Ovary (tissue), 7 donors: ENCODE measurements at regions not wholly inside any gene's neighbourhood (a gene's known extent, or its start where the extent isn't known, plus 50 kb on each side); places are given as distances from the start of the nearest gene placed in this dataset.

Source experiments
- DNase-seq, 5 donors: peaks; one replicate each; pipeline ENCODE4 v3.0.0-alpha.2; 2019 to 2020
- H3K27ac ChIP-seq, 2 donors: fragments of 200-600 bp; one replicate each; pipeline versions ENCODE4 v1.5.1 to v1.8.0; 2019 to 2022
- H3K27me3 ChIP-seq: fragments of 200-600 bp; one replicate; pipeline ENCODE4 v1.8.0; 2022
- H3K36me3 ChIP-seq: fragments of 200-600 bp; sonication (generic); one replicate; pipeline ENCODE4 v1.5.1; 2019
- H3K4me1 ChIP-seq: one replicate; pipeline ENCODE4 v1.8.1; 2013; ENCODE audit warnings: mild to moderate bottlenecking, moderate library complexity; ENCODE audit not compliant: insufficient read depth
- H3K4me3 ChIP-seq: fragments of 200-600 bp; sonication (generic); one replicate; pipeline ENCODE4 v1.5.1; 2017
- H3K9me3 ChIP-seq, 2 donors: fragments of 200-600 bp in 1 of 2; sonication (generic) in 1 of 2; one replicate each; pipeline versions ENCODE4 v1.5.1 to v1.8.1; 2013 to 2019; ENCODE audit warnings: mild to moderate bottlenecking in 1 of 2, moderate library complexity in 1 of 2
- CTCF ChIP-seq, 3 donors: fragments of 450-650 bp in 2 of 3; fragments of 200-600 bp in 1 of 3; IDR thresholded peaks; one replicate each; pipeline versions ENCODE4 v1.5.1 to v1.8.0; 2016 to 2022; ENCODE audit warnings: antibody characterized with exemption in 3 of 3, mild to moderate bottlenecking in 1 of 3
- EP300 ChIP-seq: sonication (generic); formaldehyde crosslinking; IDR thresholded peaks from one replicate; pipeline ENCODE4 v1.6.1; 2017; ENCODE audit warnings: antibody characterized with exemption
- POLR2A ChIP-seq: fragments of 450-650 bp; IDR thresholded peaks from one replicate; pipeline ENCODE4 v1.6.1; 2017; ENCODE audit warnings: antibody characterized with exemption, mild to moderate bottlenecking, moderate library complexity
- WGBS, 3 donors: extraction: QIAGEN DNeasy Blood & Tissue Kit in 1 of 3; methylation state at CpG; one replicate each; pipeline versions ENCODE4 v1.1.5 to v1.1.7; 2013 to 2017; 5-methylcytosine and 5-hydroxymethylcytosine counted together
- intact Hi-C, 4 donors: fragments of 100-400 bp; cut with DNase I; formaldehyde crosslinking; loops; one replicate each; pipeline versions ENCODE4 v1.11.0 to v1.15.1; 2022 to 2023
- donor health status: DM: no; HTN: no; CAD: no; lungs with moderate emphysema.
- donor health status: DM: no; HTN: no; CAD: no.
- donor health status: Bipolar disorder and iron deficiency.
- donor health status: DM: no; HTN: no; CAD: no.
- donor health status: DM: yes; HTN: yes; CAD: no.

- DNase-seq: no peak
- TF ChIP-seq EP300: no peak
- TF ChIP-seq CTCF (IDR thresholded peaks at IDR 0.05): no peak
- no peak for TF ChIP-seq POLR2A
- Histone ChIP-seq H3K4me1 (no peaks in the 10 kb centered on the region), H3K9me3 (no peaks in the 10 kb centered on the region), H3K4me3 (no peak overlapping the region), H3K27me3 (no peaks in the 10 kb centered on the region), H3K36me3 (no peaks in the 10 kb centered on the region), H3K27ac (no peak overlapping the region)
- intact Hi-C loops: no loop called here
These were observed 636.0 kb upstream of the NDST4 start for GRCh38 chr4:115749404-115749803.

DNA sequence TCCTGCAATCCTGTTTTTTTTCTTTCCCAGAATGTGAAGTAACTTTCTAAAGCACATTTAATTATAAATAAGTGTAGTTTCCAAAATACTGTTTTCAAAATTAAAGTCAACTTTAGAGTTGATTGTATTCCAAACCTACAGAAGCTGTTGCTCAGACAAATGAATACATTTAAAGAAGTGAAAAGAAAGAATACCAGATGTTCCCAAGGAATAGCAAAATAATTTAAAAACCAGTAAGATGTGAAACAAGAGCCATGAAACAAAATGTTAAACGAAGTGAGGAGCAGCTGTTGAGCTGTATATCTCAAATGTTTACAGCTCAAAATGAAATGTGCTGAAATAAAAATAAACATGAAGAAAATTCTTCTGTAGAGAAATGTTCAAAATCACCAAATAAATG is 627.4 kb upstream of the NDST4 start:
- no peak for TF ChIP-seq POLR2A
- TF ChIP-seq CTCF (IDR thresholded peaks at IDR 0.05): no peak
- no peak for TF ChIP-seq EP300
- H3K36me3 ChIP-seq: no peaks in the 10 kb centered on the region
- 0 to 13% (median 4%) methylated on average over 1 of the region's 1 CpG for WGBS, 3 donors
- intact Hi-C loops: no loop called here
- DNase-seq: no peak
- H3K27me3 ChIP-seq: no peaks in the 10 kb centered on the region
- no peak overlapping the region for H3K27ac ChIP-seq
- no peak overlapping the region for H3K4me3 ChIP-seq
- H3K9me3 ChIP-seq: no peaks in the 10 kb centered on the region
- no peaks in the 10 kb centered on the region for H3K4me1 ChIP-seq

DNA sequence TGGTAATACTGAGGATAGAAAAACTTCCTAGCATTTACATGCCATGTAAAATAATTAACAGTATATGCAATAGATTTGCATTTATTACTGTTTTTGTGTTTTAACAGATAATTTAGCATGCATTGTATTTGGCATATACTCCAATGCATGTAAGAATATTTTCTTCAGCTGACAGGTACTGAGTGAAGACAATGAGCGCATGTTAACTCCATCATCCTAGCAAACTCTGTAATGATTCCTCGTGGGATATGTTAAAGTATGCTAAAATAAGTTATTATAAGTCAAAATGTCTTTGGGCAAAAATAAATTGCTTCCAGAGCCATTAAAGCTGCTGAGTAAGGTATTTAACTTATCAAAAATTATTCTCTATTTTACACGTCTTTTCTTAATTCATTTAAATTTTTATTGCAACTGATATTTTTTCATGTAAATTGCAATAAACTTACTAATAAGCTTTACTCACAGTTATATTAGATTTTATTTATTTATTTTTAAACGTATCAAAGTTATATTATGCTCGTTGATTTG is 616.4 kb upstream of the NDST4 start:
- WGBS, 3 donors: 75 to 81% (median 78%) methylated on average over 5 of the region's 5 CpGs
- H3K4me1 ChIP-seq: no peaks in the 10 kb centered on the region
- H3K9me3 ChIP-seq: no peaks in the 10 kb centered on the region
- no peak for TF ChIP-seq POLR2A
- no peak for TF ChIP-seq EP300
- TF ChIP-seq CTCF (IDR thresholded peaks at IDR 0.05): no peak
- no peak overlapping the region for H3K27ac ChIP-seq
- intact Hi-C loops: no loop called here
- DNase-seq: no peak
- H3K4me3 ChIP-seq: no peak overlapping the region
- H3K36me3 ChIP-seq: no peaks in the 10 kb centered on the region
- no peaks in the 10 kb centered on the region for H3K27me3 ChIP-seq

DNA sequence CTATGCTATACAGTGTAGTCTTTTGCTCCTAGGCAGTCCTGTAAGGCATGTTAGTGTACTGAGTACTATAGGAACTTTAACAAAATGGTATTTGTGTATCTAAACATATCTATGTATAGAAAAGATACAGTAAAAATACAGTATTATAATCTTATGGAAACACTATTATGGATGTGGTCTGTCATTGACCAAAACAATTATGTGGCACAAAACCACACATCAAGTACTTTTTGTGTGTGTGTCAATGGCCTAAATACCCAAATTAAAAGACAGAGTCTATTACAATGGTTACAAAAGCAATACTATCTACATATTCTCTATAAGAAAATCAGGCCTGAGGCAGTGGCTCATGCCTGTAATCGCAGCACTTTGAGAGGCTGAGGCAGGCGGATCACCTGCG is 610.2 kb upstream of the NDST4 start:
- H3K9me3 ChIP-seq: no peaks in the 10 kb centered on the region
- intact Hi-C loops: no loop called here

More for the DNA sequence above, 610.2 kb upstream of the NDST4 start:
- Histone ChIP-seq H3K27me3 (no peaks in the 10 kb centered on the region), H3K4me3 (no peak overlapping the region), H3K27ac (no peak overlapping the region), H3K4me1 (no peaks in the 10 kb centered on the region), H3K36me3 (no peaks in the 10 kb centered on the region)
- DNase-seq: no peak
- WGBS, 3 donors: 93 to 97% (median 96%) methylated on average over 3 of the region's 3 CpGs
- TF ChIP-seq POLR2A (no peak), EP300 (no peak), CTCF (IDR thresholded peaks at IDR 0.05) (no peak)
